SK-N-MC (cell line): ENCODE measurements at regions not wholly inside any gene's neighbourhood (a gene's known extent, or its start where the extent isn't known, plus 50 kb on each side); places are given as distances from the start of the nearest gene placed in this dataset.

Experiments used
- DNase-seq: peaks from one replicate; pipeline ENCODE4 v3.0.0-alpha.2; 2011; ENCODE audit warnings: low read depth, low spot score
- H3K27ac ChIP-seq: fragments of 200-600 bp; sonication (generic); 2 replicates; pipeline ENCODE4 v1.5.1; 2016; ENCODE audit warnings: mixed run types
- H3K36me3 ChIP-seq: fragments of 200-600 bp; sonication (generic); 2 replicates; pipeline ENCODE4 v1.6.1; 2017; ENCODE audit warnings: antibody characterized with exemption, low read length, mixed read lengths; ENCODE audit not compliant: insufficient read depth
- H3K4me3 ChIP-seq: fragments of 200-600 bp; sonication (generic); 2 replicates; pipeline ENCODE4 v1.5.1; 2016
- H3K9ac ChIP-seq: fragments of 200-600 bp; sonication (generic); 2 replicates; pipeline ENCODE4 v1.8.0; 2017; ENCODE audit warnings: mixed run types, mixed read lengths; ENCODE audit not compliant: insufficient read length
- H3K9me3 ChIP-seq: fragments of 200-600 bp; sonication (generic); 2 replicates; pipeline ENCODE4 v1.6.1; 2017; ENCODE audit warnings: low read depth, mild to moderate bottlenecking, antibody characterized with exemption, low read length, moderate library complexity, mixed read lengths
- EZH2 ChIP-seq: fragments of 200-600 bp; sonication (generic); IDR thresholded peaks from one replicate; pipeline ENCODE4 v1.6.1; 2017; ENCODE audit warnings: antibody characterized with exemption
- FOXP2 ChIP-seq: optimal IDR thresholded peaks from 2 replicates; pipeline ENCODE3; 2011; ENCODE audit warnings: mild to moderate bottlenecking, moderate library complexity; ENCODE audit not compliant: insufficient read depth; ENCODE audit errors: extremely low read length, control extremely low read depth
- POLR2AphosphoS5 ChIP-seq: IDR thresholded peaks from 2 replicates; pipeline ENCODE4 v1.6.1; 2012; ENCODE audit warnings: mild to moderate bottlenecking, low read depth, low read length, borderline replicate concordance

DNA sequence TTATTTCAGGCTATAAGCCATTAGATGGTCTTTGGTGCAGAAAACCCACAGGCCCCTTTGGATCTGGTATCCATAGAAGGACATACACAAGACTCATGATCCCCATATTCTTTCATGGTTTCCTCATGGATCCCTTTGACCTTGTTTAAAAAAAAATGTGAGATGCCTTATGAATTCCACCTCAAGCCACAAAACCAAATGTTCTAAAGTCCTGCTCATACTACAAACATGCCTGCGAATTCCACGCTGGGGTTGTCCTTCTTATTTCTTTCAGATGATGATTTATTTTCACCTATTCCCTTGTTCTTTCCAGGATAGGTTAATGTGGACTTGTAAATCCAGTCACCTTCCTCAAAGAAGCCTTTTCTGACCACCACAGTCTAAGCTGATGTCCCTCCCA lies 256.9 kb upstream of the DPYD start:
- H3K4me3 ChIP-seq = no peak overlapping the region
- no peaks in the 10 kb centered on the region for H3K9me3 ChIP-seq
- no peak for DNase-seq
- no peak overlapping the region for H3K9ac ChIP-seq
- no peak for TF ChIP-seq FOXP2
- TF ChIP-seq EZH2 = no peak
- no peak for TF ChIP-seq POLR2AphosphoS5
- H3K27ac ChIP-seq = no peak overlapping the region
- H3K36me3 ChIP-seq = no peaks in the 10 kb centered on the region

GRCh38 chr1:98176936-98177335 lies 256.1 kb upstream of the DPYD start:
- Histone ChIP-seq H3K9ac (no peak overlapping the region), H3K4me3 (peak overlapping the region; percentile 26; the same call in 1 of the 2 replicates), H3K36me3 (no peaks in the 10 kb centered on the region), H3K27ac (no peak overlapping the region), H3K9me3 (no peaks in the 10 kb centered on the region)
- DNase-seq = peak; percentile 44
- TF ChIP-seq FOXP2 = no peak
- no peak for TF ChIP-seq POLR2AphosphoS5
- no peak for TF ChIP-seq EZH2

DNA sequence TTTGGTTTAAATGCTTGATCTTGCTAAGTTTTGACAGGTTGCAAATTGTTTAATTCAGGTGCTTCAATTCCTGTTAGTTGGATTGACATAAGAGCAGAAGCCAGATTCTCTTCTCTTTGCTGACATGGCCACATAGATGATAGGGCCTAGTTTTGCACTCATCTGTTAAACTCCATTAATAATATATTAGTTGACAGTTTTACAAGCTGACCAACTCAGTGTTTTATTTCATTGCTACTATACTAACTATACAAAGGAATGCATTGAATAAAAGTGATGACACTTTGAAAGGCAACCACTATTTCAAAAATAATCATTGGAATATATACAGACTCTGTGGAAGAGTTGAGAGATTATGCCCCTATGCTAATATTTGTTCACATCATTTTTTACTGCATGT lies 255.6 kb upstream of the DPYD start:
- Histone ChIP-seq H3K4me3 (no peak overlapping the region), H3K36me3 (no peaks in the 10 kb centered on the region), H3K9me3 (no peaks in the 10 kb centered on the region), H3K9ac (no peak overlapping the region), H3K27ac (no peak overlapping the region)
- no peak for TF ChIP-seq POLR2AphosphoS5
- no peak for DNase-seq

DNA sequence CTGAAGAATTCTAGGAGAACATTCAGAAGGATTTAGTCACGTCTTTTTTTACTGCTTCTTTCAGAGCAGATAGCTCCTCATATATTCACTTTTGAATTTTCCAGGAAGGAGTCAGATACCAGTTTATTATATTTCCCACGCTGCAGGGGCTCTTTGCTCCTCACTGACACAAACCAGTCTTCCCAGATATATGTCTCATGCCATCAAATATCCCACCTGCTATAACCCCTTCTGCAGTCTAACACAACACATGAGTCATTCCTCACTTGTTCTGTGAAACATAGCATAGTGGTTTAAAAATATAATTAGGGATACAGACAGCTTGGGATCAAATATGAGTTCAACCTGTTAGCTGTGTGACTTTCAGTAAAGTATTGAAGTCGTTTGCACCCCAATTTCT lies 251.7 kb upstream of the DPYD start:
- H3K27ac ChIP-seq = no peak overlapping the region
- TF ChIP-seq POLR2AphosphoS5 (no peak), EZH2 (no peak)
- DNase-seq = no peak
- no peak overlapping the region for H3K9ac ChIP-seq
- no peak overlapping the region for H3K4me3 ChIP-seq
- no peaks in the 10 kb centered on the region for H3K36me3 ChIP-seq
- H3K9me3 ChIP-seq = no peaks in the 10 kb centered on the region

DNA sequence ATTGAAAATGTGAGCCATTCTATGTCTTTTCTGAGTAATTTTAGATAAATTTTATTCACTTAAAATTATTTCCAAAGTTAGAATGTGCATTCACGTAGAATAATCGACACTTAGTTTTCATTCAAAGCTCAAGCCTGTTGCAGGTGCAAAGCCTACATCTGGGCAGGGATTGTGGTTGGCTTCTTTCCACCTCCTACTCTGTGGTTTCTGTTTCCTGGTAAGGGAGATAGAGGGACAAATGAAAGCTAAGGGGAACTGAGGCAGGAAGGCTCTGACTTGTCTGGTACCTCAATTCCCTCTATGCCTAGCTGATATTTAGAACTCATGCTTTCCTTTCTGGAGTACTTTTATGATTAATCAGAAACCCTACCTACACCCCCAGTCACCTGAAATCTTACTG lies 251.2 kb upstream of the DPYD start:
- Histone ChIP-seq H3K9ac (no peak overlapping the region), H3K9me3 (no peaks in the 10 kb centered on the region), H3K4me3 (no peak overlapping the region), H3K27ac (no peak overlapping the region), H3K36me3 (no peaks in the 10 kb centered on the region)
- no peak for TF ChIP-seq FOXP2
- no peak for TF ChIP-seq POLR2AphosphoS5
- TF ChIP-seq EZH2 = no peak
- DNase-seq = no peak

- TF ChIP-seq EZH2 (no peak), FOXP2 (no peak), POLR2AphosphoS5 (no peak)
- no peak for DNase-seq
- H3K9me3 ChIP-seq = no peaks in the 10 kb centered on the region
- no peaks in the 10 kb centered on the region for H3K36me3 ChIP-seq
- no peak overlapping the region for H3K4me3 ChIP-seq
- no peak overlapping the region for H3K27ac ChIP-seq
- H3K9ac ChIP-seq = no peak overlapping the region
Observed at GRCh38 chr1:98164509-98164908, 243.7 kb upstream of the DPYD start.

- TF ChIP-seq FOXP2 (no peak), EZH2 (no peak), POLR2AphosphoS5 (no peak)
- Histone ChIP-seq H3K9ac (no peak overlapping the region), H3K9me3 (no peaks in the 10 kb centered on the region), H3K4me3 (no peak overlapping the region), H3K27ac (no peak overlapping the region), H3K36me3 (no peaks in the 10 kb centered on the region)
- no peak for DNase-seq
Observed at GRCh38 chr1:98157524-98158313, 236.9 kb upstream of the DPYD start.

DNA sequence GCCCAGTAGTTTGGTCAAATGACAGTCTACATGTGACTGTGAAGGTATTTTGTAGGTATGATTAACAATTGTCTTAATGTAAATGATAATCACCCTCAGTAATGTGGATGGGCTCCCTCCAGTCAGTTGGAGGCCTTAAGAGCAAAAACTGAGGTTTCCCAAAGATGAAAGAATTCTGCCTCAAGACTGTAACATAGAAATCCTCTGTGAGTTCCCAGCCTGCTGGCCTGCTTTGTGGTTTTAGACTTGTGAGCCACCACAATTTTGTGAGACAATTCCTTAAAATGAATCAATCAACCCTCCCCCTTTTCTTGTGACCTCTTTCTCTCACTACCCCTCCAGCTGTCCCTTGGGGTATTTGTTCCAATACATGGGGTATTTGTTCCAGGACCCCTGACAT lies 226.4 kb upstream of the DPYD start:
- no peak overlapping the region for H3K4me3 ChIP-seq
- no peak overlapping the region for H3K27ac ChIP-seq
- no peak for TF ChIP-seq EZH2
- no peak for TF ChIP-seq FOXP2
- no peak for TF ChIP-seq POLR2AphosphoS5
- no peak for DNase-seq
- H3K9ac ChIP-seq = no peak overlapping the region
- no peaks in the 10 kb centered on the region for H3K9me3 ChIP-seq
- no peaks in the 10 kb centered on the region for H3K36me3 ChIP-seq

DNA sequence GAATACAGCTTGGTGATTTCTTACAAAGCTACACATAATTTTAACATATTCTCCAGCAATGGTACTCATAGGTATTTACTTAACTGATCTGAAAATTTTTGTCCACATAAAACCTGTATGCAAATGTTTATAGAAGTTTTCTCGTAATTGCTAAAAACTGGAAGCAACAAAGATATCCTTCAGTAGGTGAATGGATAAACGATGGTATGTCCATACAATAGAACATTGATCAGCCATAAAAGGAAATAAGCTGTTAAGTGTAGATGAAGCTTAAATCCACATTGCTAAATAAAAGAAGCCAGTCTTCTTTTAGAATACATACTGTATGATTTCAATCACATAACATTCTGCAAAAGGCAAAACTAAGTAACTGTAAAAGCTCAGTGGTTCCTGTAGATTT lies 224.8 kb upstream of the DPYD start:
- no peak overlapping the region for H3K27ac ChIP-seq
- no peak overlapping the region for H3K4me3 ChIP-seq
- H3K9me3 ChIP-seq = no peaks in the 10 kb centered on the region
- H3K36me3 ChIP-seq = no peaks in the 10 kb centered on the region
- TF ChIP-seq EZH2 (no peak), FOXP2 (no peak), POLR2AphosphoS5 (no peak)
- H3K9ac ChIP-seq = no peak overlapping the region
- DNase-seq = no peak
